ENCODE measurements at regions not wholly inside any gene's neighbourhood (a gene's known extent, or its start where the extent isn't known, plus 50 kb on each side); places are given as distances from the start of the nearest gene placed in this dataset.

GRCh38 chr12:76611533-76611932 lies 52.0 kb upstream of the OSBPL8 start:
- H3K36me3 Mint-ChIP-seq (ENCODE audit: low read depth) = no peaks in the 10 kb centered on the region
- H3K27ac Mint-ChIP-seq = no peak overlapping the region
- H3K27me3 Mint-ChIP-seq = peaks cover 3% of the 10 kb centered on the region
- no peak overlapping the region for H3K4me3 Mint-ChIP-seq
- no peaks in the 10 kb centered on the region for H3K9me3 Mint-ChIP-seq
- no peaks in the 10 kb centered on the region for H3K4me1 Mint-ChIP-seq (ENCODE audit: low read depth)

GRCh38 chr12:76614364-76614763 lies 54.8 kb upstream of the OSBPL8 start:
- Mint-ChIP-seq H3K9me3 (no peaks in the 10 kb centered on the region), H3K4me1 (ENCODE audit: low read depth) (no peaks in the 10 kb centered on the region), H3K4me3 (no peak overlapping the region), H3K27ac (no peak overlapping the region), H3K27me3 (peaks cover 3% of the 10 kb centered on the region), H3K36me3 (ENCODE audit: low read depth) (no peaks in the 10 kb centered on the region)

GRCh38 chr12:76618031-76618430 lies 58.5 kb upstream of the OSBPL8 start:
- H3K36me3 Mint-ChIP-seq (ENCODE audit: low read depth) = no peaks in the 10 kb centered on the region
- no peaks in the 10 kb centered on the region for H3K27me3 Mint-ChIP-seq
- no peak overlapping the region for H3K4me3 Mint-ChIP-seq
- H3K9me3 Mint-ChIP-seq = no peaks in the 10 kb centered on the region
- H3K4me1 Mint-ChIP-seq (ENCODE audit: low read depth) = peaks cover 4% of the 10 kb centered on the region
- no peak overlapping the region for H3K27ac Mint-ChIP-seq

GRCh38 chr12:76621582-76622024 lies 62.0 kb upstream of the OSBPL8 start:
- Mint-ChIP-seq H3K4me3 (no peak overlapping the region), H3K36me3 (ENCODE audit: low read depth) (no peaks in the 10 kb centered on the region), H3K4me1 (ENCODE audit: low read depth) (peaks cover 4% of the 10 kb centered on the region), H3K27me3 (no peaks in the 10 kb centered on the region), H3K9me3 (no peaks in the 10 kb centered on the region), H3K27ac (no peak overlapping the region)

- Mint-ChIP-seq H3K27ac (no peak overlapping the region), H3K9me3 (no peaks in the 10 kb centered on the region), H3K27me3 (no peaks in the 10 kb centered on the region), H3K4me1 (ENCODE audit: low read depth) (peaks cover 4% of the 10 kb centered on the region), H3K36me3 (ENCODE audit: low read depth) (no peaks in the 10 kb centered on the region), H3K4me3 (no peak overlapping the region)
Measured at GRCh38 chr12:76622351-76622750, 62.8 kb upstream of the OSBPL8 start.

GRCh38 chr12:76622915-76623314 lies 63.3 kb upstream of the OSBPL8 start:
- Mint-ChIP-seq H3K27me3 (no peaks in the 10 kb centered on the region), H3K27ac (no peak overlapping the region), H3K9me3 (no peaks in the 10 kb centered on the region), H3K4me1 (ENCODE audit: low read depth) (peaks cover 4% of the 10 kb centered on the region), H3K36me3 (ENCODE audit: low read depth) (no peaks in the 10 kb centered on the region), H3K4me3 (no peak overlapping the region)

- no peaks in the 10 kb centered on the region for H3K36me3 Mint-ChIP-seq (ENCODE audit: low read depth)
- H3K27me3 Mint-ChIP-seq = no peaks in the 10 kb centered on the region
- H3K27ac Mint-ChIP-seq = no peak overlapping the region
- peaks cover 4% of the 10 kb centered on the region for H3K4me1 Mint-ChIP-seq (ENCODE audit: low read depth)
- H3K9me3 Mint-ChIP-seq = no peaks in the 10 kb centered on the region
- no peak overlapping the region for H3K4me3 Mint-ChIP-seq
Measured at GRCh38 chr12:76623931-76624330, 64.4 kb upstream of the OSBPL8 start.

- H3K9me3 Mint-ChIP-seq = no peaks in the 10 kb centered on the region
Measured at GRCh38 chr12:76627346-76628135, 68.0 kb upstream of the OSBPL8 start.

GRCh38 chr12:76628745-76629144 lies 69.2 kb upstream of the OSBPL8 start:
- no peaks in the 10 kb centered on the region for H3K36me3 Mint-ChIP-seq (ENCODE audit: low read depth)
- no peaks in the 10 kb centered on the region for H3K4me1 Mint-ChIP-seq (ENCODE audit: low read depth)
- H3K27me3 Mint-ChIP-seq = no peaks in the 10 kb centered on the region
- H3K9me3 Mint-ChIP-seq = no peaks in the 10 kb centered on the region
- no peak overlapping the region for H3K4me3 Mint-ChIP-seq
- no peak overlapping the region for H3K27ac Mint-ChIP-seq

More at GRCh38 chr12:76627346-76628135, 68.0 kb upstream of the OSBPL8 start:
- Mint-ChIP-seq H3K4me1 (ENCODE audit: low read depth) (no peaks in the 10 kb centered on the region), H3K27me3 (no peaks in the 10 kb centered on the region), H3K27ac (no peak overlapping the region), H3K4me3 (no peak overlapping the region), H3K36me3 (ENCODE audit: low read depth) (no peaks in the 10 kb centered on the region)

GRCh38 chr12:76631741-76632140 lies 72.2 kb upstream of the OSBPL8 start:
- no peaks in the 10 kb centered on the region for H3K9me3 Mint-ChIP-seq
- no peaks in the 10 kb centered on the region for H3K27me3 Mint-ChIP-seq
- H3K4me3 Mint-ChIP-seq = no peak overlapping the region
- H3K27ac Mint-ChIP-seq = no peak overlapping the region
- no peaks in the 10 kb centered on the region for H3K36me3 Mint-ChIP-seq (ENCODE audit: low read depth)
- H3K4me1 Mint-ChIP-seq (ENCODE audit: low read depth) = peaks cover 10% of the 10 kb centered on the region

- Mint-ChIP-seq H3K27ac (no peak overlapping the region), H3K27me3 (no peaks in the 10 kb centered on the region), H3K4me1 (ENCODE audit: low read depth) (peaks cover 15% of the 10 kb centered on the region), H3K4me3 (no peak overlapping the region), H3K36me3 (ENCODE audit: low read depth) (no peaks in the 10 kb centered on the region), H3K9me3 (no peaks in the 10 kb centered on the region)
Measured at GRCh38 chr12:76633415-76633814, 73.8 kb upstream of the OSBPL8 start.

- no peak overlapping the region for H3K27ac Mint-ChIP-seq
- peaks cover 15% of the 10 kb centered on the region for H3K4me1 Mint-ChIP-seq (ENCODE audit: low read depth)
- H3K4me3 Mint-ChIP-seq = no peak overlapping the region
- H3K36me3 Mint-ChIP-seq (ENCODE audit: low read depth) = no peaks in the 10 kb centered on the region
- no peaks in the 10 kb centered on the region for H3K27me3 Mint-ChIP-seq
- no peaks in the 10 kb centered on the region for H3K9me3 Mint-ChIP-seq
Measured at GRCh38 chr12:76634133-76634532, 74.6 kb upstream of the OSBPL8 start.

- no peaks in the 10 kb centered on the region for H3K36me3 Mint-ChIP-seq (ENCODE audit: low read depth)
- no peak overlapping the region for H3K4me3 Mint-ChIP-seq
- H3K4me1 Mint-ChIP-seq (ENCODE audit: low read depth) = peaks cover 15% of the 10 kb centered on the region
- no peaks in the 10 kb centered on the region for H3K9me3 Mint-ChIP-seq
- no peaks in the 10 kb centered on the region for H3K27me3 Mint-ChIP-seq
- peak overlapping the region; percentile 53 for H3K27ac Mint-ChIP-seq
Measured at GRCh38 chr12:76636121-76636692, 76.6 kb upstream of the OSBPL8 start.

GRCh38 chr12:76637807-76638206 lies 78.2 kb upstream of the OSBPL8 start:
- Mint-ChIP-seq H3K27ac (no peak overlapping the region), H3K4me1 (ENCODE audit: low read depth) (peaks cover 15% of the 10 kb centered on the region)

GRCh38 chr12:76639646-76640045 lies 80.1 kb upstream of the OSBPL8 start:
- no peaks in the 10 kb centered on the region for H3K27me3 Mint-ChIP-seq
- H3K36me3 Mint-ChIP-seq (ENCODE audit: low read depth) = no peaks in the 10 kb centered on the region
- no peak overlapping the region for H3K27ac Mint-ChIP-seq
- no peak overlapping the region for H3K4me3 Mint-ChIP-seq
- H3K9me3 Mint-ChIP-seq = no peaks in the 10 kb centered on the region
- peaks cover 15% of the 10 kb centered on the region for H3K4me1 Mint-ChIP-seq (ENCODE audit: low read depth)

More at GRCh38 chr12:76637807-76638206, 78.2 kb upstream of the OSBPL8 start:
- Mint-ChIP-seq H3K27me3 (no peaks in the 10 kb centered on the region), H3K4me3 (no peak overlapping the region), H3K9me3 (no peaks in the 10 kb centered on the region), H3K36me3 (ENCODE audit: low read depth) (no peaks in the 10 kb centered on the region)

- Mint-ChIP-seq H3K4me3 (no peak overlapping the region), H3K4me1 (ENCODE audit: low read depth) (peaks cover 11% of the 10 kb centered on the region), H3K27ac (no peak overlapping the region), H3K36me3 (ENCODE audit: low read depth) (no peaks in the 10 kb centered on the region), H3K27me3 (no peaks in the 10 kb centered on the region), H3K9me3 (no peaks in the 10 kb centered on the region)
Measured at GRCh38 chr12:76641073-76641472, 81.5 kb upstream of the OSBPL8 start.

All from stimulated activated naive CD8-positive, alpha-beta T cell treated with anti-CD3 and anti-CD28 coated beads, Interleukin-15, Interleukin-2, amounts not matched to agents 100 ng/mL and 50 ng/mL, for 24 hours (primary cell).